Chondrocyte (in vitro differentiated cells): ENCODE measurements at regions not wholly inside any gene's neighbourhood (a gene's known extent, or its start where the extent isn't known, plus 50 kb on each side); places are given as distances from the start of the nearest gene placed in this dataset.
"Not testable (repeated sequence)": the region's sequence is repeated elsewhere in the genome, so short reads cannot be mapped to it uniquely, and the experiment has no call there.

ENCODE experiments used
- DNase-seq: peaks from one replicate; pipeline ENCODE4 v3.0.0; 2021; ENCODE audit warnings: mixed read lengths, low spot score
- H3K27ac Mint-ChIP-seq: one replicate; pipeline ENCODE4 v1.8.0; 2021; ENCODE audit warnings: mild to moderate bottlenecking, moderate library complexity, mixed read lengths; ENCODE audit not compliant: unreplicated experiment
- H3K27me3 Mint-ChIP-seq: 2 replicates; pipeline ENCODE4 v1.8.0; 2021; ENCODE audit warnings: low read depth, mixed read lengths
- H3K36me3 Mint-ChIP-seq: 2 replicates; pipeline ENCODE4 v1.8.0; 2021; ENCODE audit warnings: low read depth, mixed read lengths
- H3K4me1 Mint-ChIP-seq: 2 replicates; pipeline ENCODE4 v1.8.0; 2021; ENCODE audit warnings: low read depth, mild to moderate bottlenecking, mixed read lengths
- H3K4me3 Mint-ChIP-seq: one replicate; pipeline ENCODE4 v1.8.0; 2021; ENCODE audit warnings: mild to moderate bottlenecking, moderate library complexity, mixed read lengths; ENCODE audit not compliant: unreplicated experiment
- H3K9me3 Mint-ChIP-seq: 2 replicates; pipeline ENCODE4 v1.8.0; 2021; ENCODE audit warnings: low read depth, mixed read lengths
- CTCF ChIP-seq: fragments of 200-600 bp; sonication (generic); IDR thresholded peaks from 2 replicates; pipeline ENCODE4 v1.5.0; 2021; ENCODE audit warnings: antibody characterized with exemption, mild to moderate bottlenecking, moderate library complexity

GRCh38 chr21:26267389-26267788 lies 96.8 kb upstream of the APP start:
- Mint-ChIP-seq H3K27ac (no peak overlapping the region), H3K4me1 (no peaks in the 10 kb centered on the region), H3K4me3 (no peak overlapping the region), H3K9me3 (peaks cover 5% of the 10 kb centered on the region), H3K36me3 (no peaks in the 10 kb centered on the region), H3K27me3 (no peaks in the 10 kb centered on the region)
- no peak for DNase-seq
- TF ChIP-seq CTCF: no peak

- DNase-seq: no peak
- no peak for TF ChIP-seq CTCF
- Mint-ChIP-seq H3K4me3 (no peak overlapping the region), H3K36me3 (no peaks in the 10 kb centered on the region), H3K9me3 (no peaks in the 10 kb centered on the region), H3K27me3 (peaks cover 2% of the 10 kb centered on the region), H3K27ac (no peak overlapping the region), H3K4me1 (no peaks in the 10 kb centered on the region)
Observed at GRCh38 chr21:26246073-26246472, 75.5 kb upstream of the APP start.

DNA sequence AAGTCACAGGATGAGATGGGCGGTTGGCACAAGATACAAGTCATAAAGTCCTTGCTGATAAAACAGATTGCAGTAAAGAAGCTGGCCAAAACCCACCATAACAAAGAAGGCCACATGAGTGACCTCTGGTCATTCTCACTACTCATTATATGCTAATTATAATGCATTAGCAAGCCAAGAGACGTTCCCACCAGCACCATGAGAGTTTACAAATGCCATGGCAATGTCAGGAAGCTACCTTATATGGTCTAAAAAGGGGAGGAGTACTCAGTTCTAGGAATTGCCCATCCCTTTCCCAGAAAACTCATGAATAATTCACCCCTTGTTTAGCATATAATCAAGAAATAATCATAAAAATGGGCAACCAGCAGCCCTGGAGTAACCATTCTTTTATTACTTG lies 74.9 kb upstream of the APP start:
- H3K36me3 Mint-ChIP-seq: no peaks in the 10 kb centered on the region
- H3K4me1 Mint-ChIP-seq: no peaks in the 10 kb centered on the region
- DNase-seq: no peak
- H3K27me3 Mint-ChIP-seq: no peaks in the 10 kb centered on the region
- H3K27ac Mint-ChIP-seq: no peak overlapping the region
- no peak overlapping the region for H3K4me3 Mint-ChIP-seq
- no peak for TF ChIP-seq CTCF
- no peaks in the 10 kb centered on the region for H3K9me3 Mint-ChIP-seq

- no peak overlapping the region for H3K27ac Mint-ChIP-seq
- no peak for TF ChIP-seq CTCF
- H3K4me3 Mint-ChIP-seq: no peak overlapping the region
- no peaks in the 10 kb centered on the region for H3K9me3 Mint-ChIP-seq
- H3K27me3 Mint-ChIP-seq: no peaks in the 10 kb centered on the region
- DNase-seq: no peak
- H3K4me1 Mint-ChIP-seq: peaks cover 13% of the 10 kb centered on the region
- no peaks in the 10 kb centered on the region for H3K36me3 Mint-ChIP-seq
Observed at GRCh38 chr21:26238646-26239045, 68.1 kb upstream of the APP start.

DNA sequence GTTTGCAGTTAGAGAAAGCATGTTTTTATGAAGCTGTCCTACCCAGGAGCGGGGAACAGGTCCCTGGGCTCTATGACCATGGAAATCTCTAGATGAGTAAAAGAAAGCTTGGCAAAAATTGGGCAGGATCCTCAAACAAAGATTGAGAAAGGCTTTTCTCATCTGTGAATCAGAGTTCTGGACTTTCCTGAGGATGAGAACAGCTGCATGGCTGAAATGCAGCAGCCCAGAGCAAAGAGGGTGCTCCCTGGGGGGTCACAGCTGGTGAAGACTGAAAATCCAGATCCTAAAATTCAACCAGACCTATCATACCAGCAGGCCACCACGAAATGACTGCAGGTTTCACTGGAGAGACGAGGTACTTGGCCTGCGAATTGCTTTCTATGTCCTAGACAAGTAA lies 65.7 kb upstream of the APP start:
- H3K36me3 Mint-ChIP-seq: no peaks in the 10 kb centered on the region

DNA sequence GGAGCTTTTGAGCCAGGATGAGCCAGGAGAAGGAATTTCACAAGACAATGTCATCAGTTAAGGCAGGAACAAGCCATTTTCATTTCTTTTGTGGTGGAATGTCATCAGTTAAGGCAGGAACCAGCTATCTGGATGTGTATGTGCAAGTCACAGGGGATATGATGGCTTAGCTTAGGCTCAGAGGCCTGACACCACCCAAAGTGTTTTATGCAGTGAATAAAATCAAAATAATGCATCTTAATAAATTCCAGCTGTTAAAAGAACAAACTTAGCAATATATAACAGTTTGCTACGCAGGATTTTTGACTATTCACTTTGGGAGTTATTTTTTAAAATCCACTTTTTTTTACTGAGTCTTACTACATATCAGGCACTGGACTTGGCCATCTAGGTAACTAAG lies 62.7 kb upstream of the APP start:
- H3K27me3 Mint-ChIP-seq, H3K9me3 Mint-ChIP-seq, H3K27ac Mint-ChIP-seq, H3K4me1 Mint-ChIP-seq, H3K4me3 Mint-ChIP-seq, H3K36me3 Mint-ChIP-seq, DNase-seq: not testable (repeated sequence)

More for the DNA sequence above, 65.7 kb upstream of the APP start:
- H3K4me3 Mint-ChIP-seq: no peak overlapping the region
- H3K9me3 Mint-ChIP-seq: no peaks in the 10 kb centered on the region
- DNase-seq: no peak
- no peaks in the 10 kb centered on the region for H3K27me3 Mint-ChIP-seq
- no peak for TF ChIP-seq CTCF
- no peak overlapping the region for H3K27ac Mint-ChIP-seq
- H3K4me1 Mint-ChIP-seq: peaks cover 13% of the 10 kb centered on the region

DNA sequence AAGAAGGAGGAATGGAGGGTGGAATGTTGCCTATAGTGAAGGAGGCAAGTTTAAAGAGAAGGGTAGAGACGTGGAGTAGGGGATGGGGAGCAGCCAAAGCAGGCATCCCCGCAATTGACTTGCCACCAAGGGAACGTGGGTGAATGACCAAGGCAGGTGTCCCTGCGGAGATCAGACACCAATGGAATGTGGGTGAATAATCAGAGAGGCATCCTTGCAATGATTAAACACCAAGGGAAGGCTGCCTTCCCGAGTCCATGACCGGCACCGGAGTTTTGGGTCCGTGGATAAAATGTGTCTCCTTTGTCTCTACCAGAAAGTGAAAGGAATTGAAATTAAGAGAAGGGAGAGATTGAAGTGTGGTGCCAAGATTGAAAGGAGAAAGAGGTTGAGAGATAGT lies 61.9 kb upstream of the APP start:
- H3K27ac Mint-ChIP-seq, H3K4me1 Mint-ChIP-seq, DNase-seq, H3K36me3 Mint-ChIP-seq, H3K4me3 Mint-ChIP-seq, H3K27me3 Mint-ChIP-seq, H3K9me3 Mint-ChIP-seq: not testable (repeated sequence)
